ENCODE measurements at regions not wholly inside any gene's neighbourhood (a gene's known extent, or its start where the extent isn't known, plus 50 kb on each side); places are given as distances from the start of the nearest gene placed in this dataset.

- no peak for TF ChIP-seq TAF1 (IDR thresholded peaks at IDR 0.05; ENCODE audit: low read depth, low read length)
- TF ChIP-seq POLR2AphosphoS5 (IDR thresholded peaks at IDR 0.05; ENCODE audit: low read depth, low read length) = no peak
- no peak for TF ChIP-seq POLR2A (IDR thresholded peaks at IDR 0.05; ENCODE audit: low read depth, low read length)
- no peak for TF ChIP-seq SPI1 (IDR thresholded peaks at IDR 0.05; ENCODE audit: low read depth, low read length)
These were observed 272.0 kb downstream of the RPAP3 start for GRCh38 chr12:47433876-47434275.
